HG02840 (cell line): ENCODE measurements at regions not wholly inside any gene's neighbourhood (a gene's known extent, or its start where the extent isn't known, plus 50 kb on each side); places are given as distances from the start of the nearest gene placed in this dataset.
"Not testable (repeated sequence)": the region's sequence is repeated elsewhere in the genome, so short reads cannot be mapped to it uniquely, and the experiment has no call there.

ENCODE experiments used
- ATAC-seq: cut with Tn5 transposase; IDR thresholded peaks from one replicate; pipeline ENCODE4 v1.9.1; 2021; ENCODE audit warnings: mild to moderate bottlenecking, moderate library complexity, moderate number of reproducible peaks; ENCODE audit not compliant: unreplicated experiment, low FRiP score

GRCh38 chr11:96585944-96586880, 196.4 kb downstream of the JRKL start:
- not testable (repeated sequence) for ATAC-seq

- not testable (repeated sequence) for ATAC-seq
Measured at GRCh38 chr11:96588793-96589192, 199.0 kb downstream of the JRKL start.

GRCh38 chr11:96595011-96595410, 205.2 kb downstream of the JRKL start:
- no peak for ATAC-seq

GRCh38 chr11:96607864-96608558, 218.2 kb downstream of the JRKL start:
- no peak for ATAC-seq

- ATAC-seq = no peak
Measured at GRCh38 chr11:96614101-96614500, 224.3 kb downstream of the JRKL start.

- ATAC-seq = no peak
Measured at GRCh38 chr11:96614846-96615245, 225.0 kb downstream of the JRKL start.

- ATAC-seq = no peak
Measured at GRCh38 chr11:96620464-96621044, 230.7 kb downstream of the JRKL start.

GRCh38 chr11:96621161-96621560, 231.3 kb downstream of the JRKL start:
- ATAC-seq = no peak

- no peak for ATAC-seq
Measured at GRCh38 chr11:96622026-96622634, 232.3 kb downstream of the JRKL start.

- no peak for ATAC-seq
Measured at GRCh38 chr11:96624126-96624525, 234.3 kb downstream of the JRKL start.

GRCh38 chr11:96627376-96627775, 237.6 kb downstream of the JRKL start:
- no peak for ATAC-seq

GRCh38 chr11:96635655-96636054, 245.8 kb downstream of the JRKL start:
- ATAC-seq = no peak

- ATAC-seq = no peak
Measured at GRCh38 chr11:96641261-96641660, 251.4 kb downstream of the JRKL start.

GRCh38 chr11:96642583-96642982, 252.8 kb downstream of the JRKL start:
- no peak for ATAC-seq

- no peak for ATAC-seq
Measured at GRCh38 chr11:96643173-96643572, 253.4 kb downstream of the JRKL start.

GRCh38 chr11:96647621-96648020, 257.8 kb downstream of the JRKL start:
- ATAC-seq = no peak

GRCh38 chr11:96648991-96649390, 259.2 kb downstream of the JRKL start:
- ATAC-seq = no peak

- ATAC-seq = no peak
Measured at GRCh38 chr11:96652516-96652915, 262.7 kb downstream of the JRKL start.

- no peak for ATAC-seq
Measured at GRCh38 chr11:96655474-96655873, 265.7 kb downstream of the JRKL start.

- no peak for ATAC-seq
Measured at GRCh38 chr11:96658436-96658835, 268.6 kb downstream of the JRKL start.

- no peak for ATAC-seq
Measured at GRCh38 chr11:96664110-96664509, 274.3 kb downstream of the JRKL start.
